Inflammatory macrophage treated with lipopolysaccharide for 1 hour (primary cell): ENCODE measurements at regions not wholly inside any gene's neighbourhood (a gene's known extent, or its start where the extent isn't known, plus 50 kb on each side); places are given as distances from the start of the nearest gene placed in this dataset.
"Not testable (repeated sequence)": the region's sequence is repeated elsewhere in the genome, so short reads cannot be mapped to it uniquely, and the experiment has no call there.

ENCODE experiments used
- DNase-seq, 2 donors: peaks; one replicate each; pipeline ENCODE4 v3.0.0-alpha.2; 2020 to 2022

- DNase-seq: no peak
Measured at GRCh38 chr10:78420946-78421735, 387.5 kb downstream of the RPS24 start.

DNA sequence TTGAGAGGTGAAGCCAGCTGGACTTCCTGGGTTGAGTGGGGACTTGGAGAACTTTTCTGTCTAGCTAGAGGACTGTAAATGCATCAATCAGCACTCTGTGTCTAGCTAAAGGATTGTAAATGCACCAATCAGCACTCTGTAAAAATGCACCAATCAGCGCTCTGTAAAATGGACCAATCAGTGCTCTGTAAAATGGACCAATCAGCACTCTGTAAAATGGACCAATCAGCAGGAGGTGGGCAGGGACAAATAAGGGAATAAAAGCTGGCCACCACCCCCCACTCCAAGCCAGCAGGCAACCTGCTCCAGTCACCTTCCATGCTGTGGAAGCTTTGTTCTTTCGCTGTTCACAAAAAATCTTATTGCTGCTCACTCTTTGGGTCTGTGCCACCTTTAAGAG is 390.4 kb downstream of the RPS24 start:
- not testable (repeated sequence) for DNase-seq

- peak in 1 of 2 donors; percentile 30 for DNase-seq
Measured at GRCh38 chr10:78424723-78425122, 391.1 kb downstream of the RPS24 start.

DNA sequence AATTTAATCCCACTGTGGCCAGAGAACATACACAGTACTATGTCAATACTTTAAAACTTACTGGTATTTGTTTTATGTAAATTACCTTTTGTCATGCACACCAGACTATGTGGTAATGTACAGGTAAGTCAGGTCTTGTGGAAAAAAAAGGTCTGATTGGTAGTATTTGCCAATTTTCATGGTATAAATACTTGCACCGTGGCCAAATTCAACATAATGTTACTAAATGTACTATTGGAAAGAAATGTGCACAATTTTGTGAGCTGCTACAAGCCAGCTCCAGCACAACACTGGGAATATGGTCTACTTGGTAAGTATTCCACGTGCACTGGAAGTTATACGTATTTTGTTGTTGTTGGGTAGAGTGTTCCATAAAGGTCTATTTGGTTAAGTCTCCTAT is 392.5 kb downstream of the RPS24 start:
- no peak for DNase-seq

DNA sequence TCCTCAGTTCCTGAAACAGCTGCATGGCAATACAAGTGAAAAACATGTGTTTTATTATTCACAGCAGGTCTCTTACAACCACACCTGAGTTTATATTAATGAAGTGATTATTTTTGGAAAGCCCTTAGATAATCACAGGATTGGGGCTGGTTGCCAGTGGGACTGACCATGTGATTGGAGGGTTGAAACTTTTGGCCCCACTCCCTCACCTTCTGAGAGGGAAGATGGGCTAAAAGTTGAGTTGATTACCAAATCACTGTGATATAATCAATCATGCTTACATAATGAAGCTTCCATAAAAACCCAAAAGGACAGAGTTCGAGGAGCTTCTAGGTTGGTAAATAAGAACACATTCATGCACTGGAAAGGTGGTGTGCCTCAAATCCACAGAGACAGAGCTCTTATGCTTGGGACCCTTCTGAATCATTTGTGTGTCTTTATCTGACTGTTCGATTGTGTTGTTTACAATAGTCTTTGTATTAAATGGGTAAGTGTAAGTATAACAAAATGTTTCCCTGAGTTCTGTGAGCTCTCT is 393.9 kb downstream of the RPS24 start:
- no peak for DNase-seq

DNA sequence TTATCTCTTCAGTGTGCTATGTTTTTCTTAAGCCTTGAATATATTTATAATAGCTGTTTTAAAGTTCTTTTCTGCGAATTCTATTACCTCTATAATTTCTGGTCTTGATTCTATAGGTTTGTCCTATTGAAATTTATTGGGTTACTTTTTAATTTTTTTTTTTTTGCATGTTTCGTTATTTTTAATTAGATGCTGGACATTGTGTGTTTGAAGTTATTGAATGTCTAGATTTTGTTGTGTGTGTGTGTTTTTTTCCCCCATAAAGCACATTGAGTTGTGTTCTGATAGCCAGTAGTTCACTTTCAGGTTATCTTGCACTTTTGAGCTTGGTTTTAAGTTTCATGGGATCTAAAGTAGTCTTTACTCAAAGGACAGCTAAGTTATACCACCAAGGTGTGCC is 394.9 kb downstream of the RPS24 start:
- no peak for DNase-seq

GRCh38 chr10:78429984-78430383 is 396.3 kb downstream of the RPS24 start:
- no peak for DNase-seq

DNA sequence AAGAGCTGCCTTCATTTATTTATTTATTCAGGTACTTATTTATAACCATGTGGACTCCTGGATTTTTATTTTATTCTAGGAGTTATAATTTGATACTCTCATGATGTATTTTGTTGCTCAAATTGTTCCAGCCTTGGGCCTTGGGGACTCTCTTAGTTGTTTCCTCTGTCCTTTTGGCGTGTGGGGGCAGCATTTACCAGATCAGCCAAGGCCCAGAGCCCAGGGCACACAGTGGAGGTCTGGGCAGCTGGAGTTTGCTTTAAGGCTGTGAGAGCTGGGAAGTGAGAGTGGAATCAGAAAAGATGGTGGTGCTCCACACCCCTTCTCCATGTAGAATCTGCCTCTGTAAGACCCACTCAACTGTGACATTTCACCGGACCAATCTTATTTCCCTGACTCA is 398.9 kb downstream of the RPS24 start:
- no peak for DNase-seq

- DNase-seq: no peak
Measured at GRCh38 chr10:78433076-78433595, 399.5 kb downstream of the RPS24 start.

DNA sequence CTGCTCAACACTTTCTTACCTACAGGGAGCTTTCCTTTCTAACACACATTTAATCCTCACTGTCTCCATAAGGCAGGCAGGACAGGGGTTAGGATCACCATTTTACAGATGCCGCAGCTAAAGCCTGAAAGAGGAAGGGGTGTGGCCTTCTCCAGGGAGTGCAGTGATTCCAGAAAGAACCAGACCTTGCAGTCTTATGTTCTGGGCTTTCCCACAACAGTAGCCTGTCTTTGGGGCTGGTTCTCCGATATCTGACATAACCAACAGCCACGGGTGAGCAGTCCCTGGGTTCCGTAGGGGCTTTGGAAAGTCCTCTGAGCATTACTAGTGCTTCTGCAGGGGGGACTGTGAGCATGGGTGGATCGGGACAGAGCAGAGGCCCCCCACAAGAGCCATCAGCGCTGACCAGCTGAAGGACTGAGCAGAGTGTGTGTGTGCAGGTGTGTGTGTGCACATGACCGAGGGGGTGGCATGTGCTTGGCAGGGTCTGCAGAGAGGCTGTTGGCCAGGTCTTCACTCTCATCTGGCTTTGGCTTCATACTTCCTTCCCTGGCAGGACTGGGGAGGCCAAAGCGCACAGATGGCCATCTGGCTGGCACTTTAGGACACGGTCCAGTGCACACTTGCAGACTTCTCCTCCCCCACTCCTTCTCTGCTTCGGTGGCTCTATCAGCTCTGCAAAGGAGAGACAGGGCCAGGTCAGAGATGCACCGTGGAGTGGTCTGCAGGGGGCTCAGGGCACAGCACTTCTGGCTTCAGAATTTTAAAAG is 400.3 kb downstream of the RPS24 start:
- peak; percentile 6 to 14 for DNase-seq

DNA sequence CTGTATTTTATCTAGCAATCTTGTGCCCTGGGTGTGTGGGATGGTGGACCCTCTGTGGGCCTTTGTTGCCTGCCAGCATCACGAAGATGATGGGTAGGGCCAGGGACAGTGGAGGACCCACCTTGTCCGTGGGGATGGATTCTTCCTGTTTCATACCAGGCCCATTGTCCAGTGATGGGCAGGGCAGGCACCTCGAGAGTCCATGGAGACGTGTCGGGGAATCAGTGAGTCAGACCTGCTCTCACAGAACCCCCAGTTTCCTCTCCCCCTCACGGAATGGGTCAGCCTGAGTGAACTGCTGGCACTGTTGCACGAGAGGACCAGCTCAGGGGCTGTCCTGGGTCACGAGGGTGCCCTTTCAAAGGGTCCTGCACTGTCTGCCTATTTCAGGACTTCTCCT is 401.2 kb downstream of the RPS24 start:
- no peak for DNase-seq

DNA sequence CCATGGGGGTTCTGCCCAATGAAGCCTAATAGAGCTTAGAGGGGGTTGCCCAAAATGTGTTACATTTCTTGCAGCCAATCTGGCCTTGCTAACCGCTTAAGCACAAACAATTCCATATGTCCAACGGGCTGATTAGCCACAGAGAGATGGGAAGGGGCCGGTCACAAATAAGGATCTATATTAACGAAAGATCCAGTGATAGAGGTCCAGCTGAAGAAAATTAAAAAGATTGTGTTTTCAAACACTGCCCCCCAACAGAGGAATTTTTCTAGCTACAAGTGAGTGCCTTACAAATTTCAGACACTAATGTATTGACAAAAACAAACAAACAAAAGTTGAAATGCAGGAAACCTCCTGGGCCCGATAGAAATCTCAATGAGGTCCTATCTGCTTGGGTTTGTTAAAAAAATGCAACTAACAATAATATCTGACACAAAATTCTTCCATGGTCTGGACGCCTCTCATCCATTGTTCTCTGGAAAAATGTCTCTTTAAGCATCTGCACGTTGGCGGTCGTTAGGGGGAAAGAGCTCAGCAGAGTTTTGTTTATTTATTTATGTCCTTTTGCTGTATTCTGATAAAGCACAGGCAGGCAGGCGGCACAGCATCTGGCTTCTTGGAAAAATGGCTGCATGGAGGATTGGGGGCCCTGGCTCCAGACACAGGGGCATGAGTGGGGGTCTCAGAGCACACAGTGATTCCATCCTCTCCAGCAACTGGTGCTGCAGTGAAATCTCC is 402.0 kb downstream of the RPS24 start:
- DNase-seq: no peak

DNA sequence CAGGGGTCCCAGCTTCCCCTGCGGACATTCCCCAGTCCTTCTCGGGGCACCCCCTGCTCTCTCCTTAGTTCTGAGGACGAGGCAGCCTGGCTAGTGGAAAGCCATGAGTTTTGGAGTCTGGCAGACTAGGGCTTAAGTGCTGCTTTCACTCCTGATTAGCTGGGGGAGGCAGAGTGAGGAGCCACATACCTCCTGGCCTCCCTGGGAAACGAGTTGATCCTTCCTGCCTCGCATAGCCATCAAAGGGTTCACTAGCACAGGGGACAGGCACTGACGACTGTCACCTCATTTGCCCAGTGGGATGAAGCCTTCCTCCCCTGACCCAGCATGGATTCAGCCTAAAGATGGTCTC is 402.5 kb downstream of the RPS24 start:
- DNase-seq: no peak

DNA sequence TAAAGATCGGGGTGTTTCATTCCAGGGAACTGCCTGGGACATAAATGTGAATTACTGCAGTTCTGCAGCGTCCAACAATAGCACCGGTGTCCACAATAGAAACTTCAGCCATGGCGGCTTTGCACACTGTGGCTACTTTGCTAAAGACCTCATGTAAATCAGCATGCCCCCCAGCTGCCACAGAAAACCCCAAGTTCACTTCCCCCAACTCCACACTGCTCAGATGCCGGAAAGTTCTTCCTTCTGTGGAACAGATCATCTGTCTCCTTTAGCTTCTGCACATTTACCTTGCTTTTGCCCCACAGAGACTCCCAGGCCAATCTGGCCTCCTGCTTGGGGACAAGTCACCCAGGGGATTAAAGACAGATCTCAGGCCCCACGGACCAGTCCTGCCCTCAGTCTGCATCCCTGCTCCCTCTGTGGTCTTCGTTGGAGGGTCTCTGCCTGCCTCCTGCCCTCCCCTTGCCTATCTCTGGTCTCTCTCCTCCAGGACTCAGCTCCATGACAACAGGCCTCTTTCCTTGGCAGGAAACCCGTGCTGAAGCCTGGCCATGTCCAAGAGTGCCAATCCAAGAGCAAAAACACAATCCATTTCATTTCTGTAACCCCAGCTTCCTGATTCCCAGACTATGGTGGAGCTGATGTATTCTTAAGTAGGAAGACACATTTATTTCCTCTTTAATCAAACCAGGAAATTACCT is 403.2 kb downstream of the RPS24 start:
- DNase-seq: no peak

DNA sequence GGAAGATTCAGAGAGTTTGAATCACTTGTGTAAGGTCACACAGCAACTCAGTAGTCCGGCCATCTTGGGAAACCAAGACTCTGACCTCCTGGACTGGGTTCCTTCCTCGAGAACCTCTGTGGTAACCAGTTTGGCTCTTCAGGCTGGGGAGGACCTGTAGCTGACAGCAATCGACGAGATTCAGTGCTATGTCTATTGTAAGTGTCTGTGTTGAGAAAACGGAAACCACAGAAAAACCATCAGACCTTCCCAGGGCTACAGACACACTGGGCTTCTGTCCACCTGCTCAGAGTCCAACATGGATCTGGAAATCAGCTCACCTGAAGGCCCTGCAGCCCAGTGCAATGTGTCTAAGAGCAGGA is 403.7 kb downstream of the RPS24 start:
- DNase-seq: no peak

DNA sequence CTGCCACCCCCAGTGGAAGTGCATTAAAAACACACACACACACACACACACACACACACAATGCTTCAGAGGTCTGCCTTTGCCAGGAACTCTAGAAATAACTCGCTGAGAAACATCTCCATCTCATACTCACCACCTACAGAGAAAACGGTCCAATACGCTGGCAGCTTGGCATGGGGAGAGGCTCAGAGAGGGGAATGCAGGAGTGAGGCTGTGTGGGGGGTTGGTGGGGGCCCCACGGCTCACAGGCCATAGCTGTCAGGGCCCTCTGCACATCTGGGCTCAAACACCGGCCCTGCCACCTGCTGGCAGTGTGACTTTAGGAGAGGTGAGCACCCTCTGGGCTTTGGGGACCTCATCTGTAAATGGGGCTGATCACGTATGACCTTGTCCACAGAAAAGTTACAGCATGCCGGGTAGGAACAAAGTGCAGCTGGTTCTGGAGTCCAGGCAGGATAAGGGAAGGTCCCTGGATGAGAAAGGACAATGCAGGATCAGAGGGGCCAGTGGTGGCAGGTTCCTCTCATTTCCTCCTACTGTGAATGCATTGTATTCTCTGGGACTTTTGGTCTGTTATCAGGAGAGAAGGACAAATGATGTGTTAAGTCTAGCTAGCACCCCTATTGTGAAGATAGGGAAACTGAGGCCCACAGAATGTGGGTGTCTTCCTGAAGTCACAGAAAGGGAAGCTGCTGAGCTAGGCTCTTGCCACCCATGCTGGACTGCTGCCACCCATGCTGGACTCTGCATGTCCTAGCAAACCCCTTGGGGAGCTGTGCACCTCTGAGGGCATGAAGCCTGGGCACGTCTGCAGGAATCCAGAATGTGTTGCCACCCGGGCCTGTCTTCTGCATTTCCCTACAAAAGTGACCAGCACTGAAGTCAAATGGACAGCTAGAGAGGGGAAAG is 404.6 kb downstream of the RPS24 start:
- DNase-seq: no peak

DNA sequence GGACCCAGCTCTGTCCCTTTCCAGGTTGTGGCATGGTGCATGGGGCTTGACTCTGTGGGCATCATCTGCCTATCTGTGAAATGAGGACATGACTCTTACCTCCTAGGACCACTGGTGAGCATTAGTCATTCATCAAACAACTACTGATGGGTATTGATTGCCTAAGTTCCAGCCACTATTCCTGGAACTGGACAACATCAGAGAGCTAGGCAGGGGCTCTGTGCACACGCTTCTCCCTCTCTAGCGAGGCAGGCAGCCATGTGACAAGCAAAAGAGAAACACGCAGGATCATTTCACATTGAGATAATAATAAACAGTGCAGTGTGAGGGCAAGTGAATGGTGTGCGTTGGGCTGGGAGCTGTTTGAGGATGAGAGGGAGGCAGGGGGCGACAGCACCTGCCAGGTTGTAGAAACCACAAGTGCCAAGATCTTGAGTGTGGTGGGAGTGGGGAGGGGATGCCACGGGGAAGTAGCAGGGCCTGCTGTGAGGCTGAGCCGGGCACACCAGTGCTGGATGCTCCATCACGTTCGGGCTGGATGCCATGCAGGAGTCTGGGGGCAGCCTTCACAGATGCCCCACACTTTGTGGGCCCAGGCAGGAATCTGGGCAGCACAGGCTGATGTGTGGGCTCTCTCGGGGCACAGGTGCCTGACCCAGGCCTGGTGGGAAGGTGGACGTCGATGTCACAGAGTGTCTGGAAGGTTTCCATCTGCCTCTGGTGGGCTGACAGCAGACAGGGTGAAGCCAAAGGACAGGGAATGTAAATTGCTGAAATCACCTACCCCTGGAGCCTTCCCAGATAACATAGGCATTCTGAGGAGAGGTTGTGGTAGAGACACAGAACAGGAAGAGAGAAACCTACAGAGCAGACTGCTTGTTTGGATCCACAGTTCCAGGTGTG is 405.5 kb downstream of the RPS24 start:
- no peak for DNase-seq

DNA sequence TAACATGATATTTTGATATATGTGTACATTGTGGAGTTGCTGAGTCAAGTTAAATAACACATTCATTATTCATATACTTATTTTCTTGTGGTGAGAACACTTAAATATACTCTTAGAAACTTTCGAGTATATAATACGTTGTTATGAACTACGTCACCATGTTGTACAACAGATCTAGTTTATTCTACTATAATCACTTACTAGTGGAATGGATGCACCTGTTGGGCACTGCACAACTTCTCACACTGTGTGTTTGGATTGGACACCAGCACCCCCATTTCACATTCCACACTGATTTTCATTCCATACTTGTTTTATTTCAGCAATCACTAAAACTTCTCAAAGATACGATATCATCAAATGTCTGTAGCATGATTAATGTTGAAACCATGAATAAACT is 407.3 kb downstream of the RPS24 start:
- DNase-seq: no peak

DNA sequence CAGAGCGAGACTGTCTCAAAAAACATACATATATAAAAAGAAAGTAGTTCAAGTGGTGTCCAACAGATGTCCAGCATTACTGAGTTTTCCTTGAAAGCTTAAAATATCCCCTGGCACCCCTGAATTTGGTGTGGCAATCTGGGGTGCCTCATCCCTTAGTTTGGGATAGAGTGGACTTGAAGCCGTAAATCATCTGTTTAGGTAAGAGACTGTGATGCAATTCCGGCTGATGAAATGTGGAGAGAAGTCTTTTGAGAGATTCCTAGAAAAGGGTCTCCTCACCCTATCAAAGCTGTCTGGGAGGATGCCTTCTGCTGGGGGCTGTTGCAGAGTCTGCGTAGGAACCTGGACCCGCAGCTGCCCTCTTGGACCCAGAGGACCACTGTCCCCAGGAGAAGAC is 408.0 kb downstream of the RPS24 start:
- DNase-seq: no peak

DNA sequence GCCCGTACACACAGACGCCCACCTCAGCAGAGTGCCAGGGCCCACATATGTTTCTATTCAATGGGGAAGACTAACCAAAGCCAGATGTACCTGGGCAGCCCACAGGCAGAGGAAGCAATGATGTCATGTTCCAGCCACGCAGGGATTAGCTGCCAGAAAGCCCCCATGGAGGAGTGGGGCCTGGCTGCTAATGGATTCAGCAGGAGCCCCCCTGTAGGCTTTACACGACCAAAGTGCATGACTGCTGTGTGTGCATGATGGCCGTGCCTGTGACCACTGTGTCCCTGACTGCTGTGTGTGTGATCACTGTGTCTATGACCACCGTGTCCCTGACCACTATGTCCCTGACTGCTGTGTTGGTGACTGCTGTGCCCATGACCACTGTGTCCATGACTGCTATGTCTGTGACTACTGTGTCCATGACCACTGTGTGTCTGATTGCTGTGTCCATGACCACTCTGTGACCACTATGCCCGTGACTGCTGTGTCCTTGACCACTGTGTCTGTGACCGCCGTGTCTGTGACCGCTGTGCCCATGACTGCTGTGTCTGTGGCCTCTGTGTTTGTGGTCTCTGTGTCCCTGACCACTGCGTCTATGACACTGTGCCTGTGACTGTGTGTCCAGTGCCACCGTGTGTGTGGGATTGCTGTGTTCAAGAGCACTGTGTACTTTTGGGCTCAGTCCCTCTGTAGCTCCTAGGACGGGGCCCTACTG is 409.3 kb downstream of the RPS24 start:
- no peak for DNase-seq
